ENCODE measurements at regions not wholly inside any gene's neighbourhood (a gene's known extent, or its start where the extent isn't known, plus 50 kb on each side); places are given as distances from the start of the nearest gene placed in this dataset.

GRCh38 chr1:182146286-182146685, 84.8 kb upstream of the ZNF648 start:
- TF ChIP-seq CTCF (tag by site-specific recombination; IDR thresholded peaks at IDR 0.05) (no peak), KLF9 (tag by site-specific recombination; IDR thresholded peaks at IDR 0.05; ENCODE audit: low read depth) (no peak), EGR2 (tag by site-specific recombination; IDR thresholded peaks at IDR 0.05; ENCODE audit: low read depth) (no peak), ZBTB17 (tag by site-specific recombination; IDR thresholded peaks at IDR 0.05) (no peak)

All from HEK293 (cell line).